Fibroblast of pulmonary artery (primary cell): ENCODE measurements at regions not wholly inside any gene's neighbourhood (a gene's known extent, or its start where the extent isn't known, plus 50 kb on each side); places are given as distances from the start of the nearest gene placed in this dataset.

Source experiments
- DNase-seq: peaks from one replicate; pipeline ENCODE4 v3.0.0-alpha.2; 2010; ENCODE audit warnings: low read depth
- H3K4me3 ChIP-seq: replicated peaks from 2 replicates; pipeline ENCODE4 v1.5.1; 2011; ENCODE audit warnings: low read depth, mild to moderate bottlenecking, control low read depth, low read length, moderate library complexity
- TF ChIP-seq, protein P1 (sequence below): IDR thresholded peaks from 2 replicates; pipeline ENCODE4 v1.5.1; 2011; ENCODE audit warnings: mild to moderate bottlenecking, control low read depth, low read length, inconsistent platforms; ENCODE audit errors: missing control alignments

- no peak overlapping the region for H3K4me3 ChIP-seq
- TF ChIP-seq, protein P1, sequence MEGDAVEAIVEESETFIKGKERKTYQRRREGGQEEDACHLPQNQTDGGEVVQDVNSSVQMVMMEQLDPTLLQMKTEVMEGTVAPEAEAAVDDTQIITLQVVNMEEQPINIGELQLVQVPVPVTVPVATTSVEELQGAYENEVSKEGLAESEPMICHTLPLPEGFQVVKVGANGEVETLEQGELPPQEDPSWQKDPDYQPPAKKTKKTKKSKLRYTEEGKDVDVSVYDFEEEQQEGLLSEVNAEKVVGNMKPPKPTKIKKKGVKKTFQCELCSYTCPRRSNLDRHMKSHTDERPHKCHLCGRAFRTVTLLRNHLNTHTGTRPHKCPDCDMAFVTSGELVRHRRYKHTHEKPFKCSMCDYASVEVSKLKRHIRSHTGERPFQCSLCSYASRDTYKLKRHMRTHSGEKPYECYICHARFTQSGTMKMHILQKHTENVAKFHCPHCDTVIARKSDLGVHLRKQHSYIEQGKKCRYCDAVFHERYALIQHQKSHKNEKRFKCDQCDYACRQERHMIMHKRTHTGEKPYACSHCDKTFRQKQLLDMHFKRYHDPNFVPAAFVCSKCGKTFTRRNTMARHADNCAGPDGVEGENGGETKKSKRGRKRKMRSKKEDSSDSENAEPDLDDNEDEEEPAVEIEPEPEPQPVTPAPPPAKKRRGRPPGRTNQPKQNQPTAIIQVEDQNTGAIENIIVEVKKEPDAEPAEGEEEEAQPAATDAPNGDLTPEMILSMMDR, result no peak
- DNase-seq, result no peak
Observed at GRCh38 chr4:155481150-155481549, 104.4 kb upstream of the MAP9 start.

DNA sequence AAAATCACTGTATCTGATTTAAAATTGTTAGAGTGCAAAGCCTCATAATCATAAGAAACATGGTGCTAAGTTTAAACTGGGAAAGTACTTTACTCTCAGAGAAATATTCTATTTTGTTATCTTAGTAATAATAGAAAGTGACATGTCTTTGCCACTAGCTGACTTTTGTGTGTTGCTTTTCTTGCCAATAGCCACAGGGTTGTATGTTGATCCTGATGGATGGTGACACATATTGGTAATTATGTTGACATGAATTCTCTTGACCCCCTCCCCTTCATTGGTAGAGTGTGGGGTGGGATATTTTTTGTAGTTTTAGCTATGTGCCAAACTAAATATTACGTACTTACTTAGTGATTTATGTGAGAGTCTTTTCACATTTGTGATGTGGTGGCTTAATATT is 103.1 kb upstream of the MAP9 start:
- no peak for DNase-seq
- TF ChIP-seq, protein P1, result no peak
- no peak overlapping the region for H3K4me3 ChIP-seq

GRCh38 chr4:155478336-155478835 is 101.6 kb upstream of the MAP9 start:
- peak; percentile 7 for DNase-seq
- TF ChIP-seq, protein P1, result no peak
- no peak overlapping the region for H3K4me3 ChIP-seq

DNA sequence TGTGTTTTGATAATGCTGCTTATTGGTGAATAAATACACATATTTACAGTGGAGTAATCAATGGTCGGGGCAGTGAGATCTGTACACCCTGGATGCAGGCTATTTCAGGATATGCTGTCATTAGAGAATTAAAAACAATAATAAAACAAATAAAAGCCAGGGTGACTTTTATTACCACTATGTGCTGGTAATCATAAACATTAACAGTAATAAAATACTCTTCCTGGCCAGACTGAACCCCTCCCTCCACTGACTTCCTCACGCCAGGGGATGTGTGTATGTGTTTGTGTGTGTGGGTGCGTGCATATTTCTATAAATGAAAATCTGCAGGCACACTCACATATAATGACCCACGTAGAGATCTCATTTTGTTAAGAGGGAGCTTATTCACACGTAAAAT is 98.0 kb upstream of the MAP9 start:
- TF ChIP-seq, protein P1, result no peak

GRCh38 chr4:155473420-155474095 is 96.8 kb upstream of the MAP9 start:
- TF ChIP-seq, protein P1, result no peak

More for the DNA sequence above, 98.0 kb upstream of the MAP9 start:
- H3K4me3 ChIP-seq, result no peak overlapping the region
- DNase-seq, result no peak

GRCh38 chr4:155468282-155468681 is 91.5 kb upstream of the MAP9 start:
- H3K4me3 ChIP-seq, result no peak overlapping the region
- no peak for DNase-seq
- TF ChIP-seq, protein P1, result no peak

More at GRCh38 chr4:155473420-155474095, 96.8 kb upstream of the MAP9 start:
- no peak overlapping the region for H3K4me3 ChIP-seq
- DNase-seq, result no peak

DNA sequence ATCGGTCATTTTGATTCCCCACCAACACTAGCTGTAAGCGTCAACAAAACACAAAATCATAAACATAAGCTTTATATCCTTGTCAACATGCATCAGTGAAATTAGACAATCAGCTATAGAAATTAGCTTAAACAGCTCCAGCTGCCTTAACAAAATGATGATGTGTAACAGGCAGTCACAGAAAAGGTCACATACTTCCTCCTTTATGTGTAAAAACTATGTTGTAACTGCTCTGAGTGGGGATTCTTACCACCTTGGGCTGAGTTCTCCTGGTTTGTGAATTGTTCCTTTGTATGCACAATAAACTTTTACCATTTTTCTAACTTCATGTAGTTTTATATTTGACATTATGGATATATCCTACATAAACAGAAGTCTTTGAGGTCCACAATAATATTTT is 73.9 kb upstream of the MAP9 start:
- TF ChIP-seq, protein P1, result no peak
- DNase-seq, result no peak

More for the DNA sequence above, 73.9 kb upstream of the MAP9 start:
- no peak overlapping the region for H3K4me3 ChIP-seq
